SH-SY5Y (cell line): ENCODE measurements at regions not wholly inside any gene's neighbourhood (a gene's known extent, or its start where the extent isn't known, plus 50 kb on each side); places are given as distances from the start of the nearest gene placed in this dataset.

Source experiments
- GATA2 ChIP-seq: IDR thresholded peaks from 2 replicates; pipeline ENCODE4 v1.6.1; 2011; ENCODE audit warnings: mild to moderate bottlenecking, low read depth, low read length
- GATA3 ChIP-seq: IDR thresholded peaks from 2 replicates; pipeline ENCODE4 v1.6.1; 2011; ENCODE audit warnings: low read depth, mild to moderate bottlenecking, low read length, moderate library complexity

DNA sequence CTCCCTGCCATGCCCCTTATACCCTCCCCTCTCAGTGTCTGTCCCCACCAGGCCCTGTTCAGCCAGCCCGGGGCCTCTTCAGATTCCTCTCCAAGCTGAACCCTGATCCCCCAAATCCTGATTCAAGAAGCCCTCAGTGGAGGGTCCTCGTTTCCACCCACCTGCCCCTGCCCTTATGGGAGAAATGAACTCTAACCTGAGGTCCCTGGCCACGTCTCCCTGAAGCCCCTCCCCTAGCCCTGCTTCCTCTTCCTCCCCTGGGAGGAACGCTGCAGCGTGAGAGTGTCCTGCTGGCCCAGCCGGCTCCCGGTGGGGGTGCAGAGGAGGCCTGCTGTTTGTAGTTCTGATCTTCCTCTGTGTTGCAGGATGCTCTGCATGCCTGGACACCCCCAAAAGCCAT is 56.7 kb upstream of the GLI2 start:
- TF ChIP-seq GATA3 (no peak), GATA2 (no peak)

GRCh38 chr2:120679526-120679925 is 56.1 kb upstream of the GLI2 start:
- no peak for TF ChIP-seq GATA2
- no peak for TF ChIP-seq GATA3

DNA sequence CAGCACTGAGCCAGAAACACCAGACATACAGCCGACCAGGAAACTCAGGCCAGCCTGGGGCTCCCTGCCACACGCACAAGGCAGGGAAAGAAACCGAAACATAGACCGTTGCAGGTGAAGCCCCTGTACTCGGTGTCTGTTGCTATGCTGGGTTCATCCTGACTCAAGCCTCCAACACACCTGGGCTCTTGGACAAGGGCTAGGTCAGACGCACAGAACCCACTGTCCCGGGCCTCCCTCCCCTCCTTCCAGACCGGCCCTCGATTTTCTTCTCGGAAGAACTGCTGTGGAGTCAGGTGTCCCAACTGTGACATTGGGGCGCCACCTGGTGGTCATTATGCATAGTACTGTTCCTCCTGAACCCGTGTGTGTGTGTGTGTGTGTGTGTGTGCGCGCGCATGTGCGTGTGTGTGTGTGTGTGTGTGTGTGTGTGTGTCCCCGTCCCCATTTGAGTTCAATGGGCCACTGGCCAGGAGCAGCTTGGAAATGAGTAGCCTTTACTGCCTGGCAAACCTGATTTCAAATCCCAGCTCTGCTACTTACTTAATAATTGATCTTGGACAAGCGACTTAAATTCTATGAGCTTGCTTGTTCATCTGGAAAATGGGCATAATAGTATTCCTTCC is 55.4 kb upstream of the GLI2 start:
- TF ChIP-seq GATA3 (no peak), GATA2 (no peak)

DNA sequence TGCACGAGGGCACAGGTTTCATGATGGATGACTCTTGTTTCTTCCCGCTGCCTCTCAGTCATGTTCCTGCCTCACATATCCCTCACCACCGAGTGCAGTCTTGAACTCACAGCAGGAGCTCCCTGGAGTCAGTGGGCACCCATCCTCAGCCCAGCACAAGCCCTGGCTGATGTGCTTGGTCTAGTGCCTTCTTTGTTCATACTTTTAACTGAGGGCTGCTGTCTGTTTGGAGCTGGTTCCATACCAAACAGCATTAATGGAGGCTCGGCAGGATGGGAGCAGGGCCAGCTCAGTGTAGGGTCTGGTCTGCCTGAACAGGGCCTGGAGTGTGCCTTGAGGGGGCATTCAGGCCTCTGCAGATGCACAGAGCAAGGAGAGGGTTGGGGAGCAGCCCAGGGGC is 54.5 kb upstream of the GLI2 start:
- no peak for TF ChIP-seq GATA3
- TF ChIP-seq GATA2 = no peak

DNA sequence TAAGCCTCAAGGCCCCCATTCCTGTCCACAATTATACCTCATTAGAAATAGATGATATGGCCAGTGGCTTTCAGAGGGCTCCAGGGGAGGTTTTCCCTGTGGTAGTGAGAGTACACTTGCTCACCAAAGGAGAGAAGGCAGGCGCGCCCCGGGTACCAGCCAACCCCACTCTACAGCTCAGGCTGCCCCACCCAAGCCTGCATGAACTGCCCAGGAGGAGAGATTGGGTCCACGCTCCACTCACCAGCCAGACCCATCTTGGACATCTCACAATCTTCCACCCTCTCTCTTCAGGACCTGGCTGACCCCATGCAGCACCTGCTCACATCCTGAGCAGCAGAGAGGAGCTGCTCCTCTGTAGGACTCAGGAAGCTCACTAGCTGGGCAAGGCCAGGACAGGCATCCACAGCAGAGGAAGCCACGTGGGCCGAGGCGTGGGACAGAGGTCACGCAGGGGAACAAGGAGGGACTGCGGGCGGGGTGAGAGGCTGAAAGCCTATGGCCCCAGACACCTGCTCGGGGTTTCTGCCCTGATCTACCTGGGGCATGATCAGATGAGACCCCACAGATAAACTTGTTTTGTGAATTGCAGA is 53.9 kb upstream of the GLI2 start:
- TF ChIP-seq GATA2 = no peak
- no peak for TF ChIP-seq GATA3

- TF ChIP-seq GATA2 = no peak
- TF ChIP-seq GATA3 = no peak
These were observed 53.0 kb upstream of the GLI2 start for GRCh38 chr2:120682654-120683053.

- no peak for TF ChIP-seq GATA2
- TF ChIP-seq GATA3 = no peak
These were observed 52.6 kb upstream of the GLI2 start for GRCh38 chr2:120683081-120683480.

- TF ChIP-seq GATA3 (no peak), GATA2 (no peak)
These were observed 52.0 kb upstream of the GLI2 start for GRCh38 chr2:120683701-120684100.

DNA sequence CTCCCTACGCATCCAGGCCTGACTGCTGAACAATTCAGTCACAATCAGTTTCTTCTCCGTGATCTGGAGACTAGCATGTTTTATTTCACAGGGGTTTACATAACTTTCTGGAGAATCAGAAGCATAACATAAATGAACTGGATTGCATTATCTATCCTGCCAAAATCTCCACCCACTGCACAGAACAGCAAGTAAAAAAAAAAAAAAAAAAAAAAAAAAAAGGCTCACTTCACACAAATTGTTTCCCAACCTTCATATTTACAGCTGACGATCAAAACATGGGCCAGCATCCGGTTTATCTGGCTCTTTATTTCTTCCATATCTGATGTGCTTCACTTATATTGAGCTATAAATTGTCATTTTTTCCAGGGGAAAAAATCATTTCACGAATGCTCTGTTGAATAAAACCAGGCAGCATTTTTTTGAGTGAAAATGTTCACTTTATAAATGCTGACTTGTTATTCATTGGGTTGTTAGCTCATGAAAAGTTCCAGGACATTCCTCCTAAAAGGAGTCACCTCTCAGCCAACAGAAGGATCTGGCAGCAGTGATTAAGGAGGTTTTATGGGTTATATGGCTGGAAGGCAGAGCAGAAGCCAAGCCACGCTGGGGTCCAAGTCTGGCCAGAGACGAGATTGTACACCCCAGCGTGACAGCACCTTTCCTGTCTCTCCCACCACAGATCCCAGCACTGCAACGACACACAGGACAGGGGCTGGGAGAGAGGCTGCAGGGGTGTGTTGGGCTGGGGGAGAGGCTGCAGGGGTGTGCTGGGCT is 51.2 kb upstream of the GLI2 start:
- TF ChIP-seq GATA2 (no peak), GATA3 (no peak)

DNA sequence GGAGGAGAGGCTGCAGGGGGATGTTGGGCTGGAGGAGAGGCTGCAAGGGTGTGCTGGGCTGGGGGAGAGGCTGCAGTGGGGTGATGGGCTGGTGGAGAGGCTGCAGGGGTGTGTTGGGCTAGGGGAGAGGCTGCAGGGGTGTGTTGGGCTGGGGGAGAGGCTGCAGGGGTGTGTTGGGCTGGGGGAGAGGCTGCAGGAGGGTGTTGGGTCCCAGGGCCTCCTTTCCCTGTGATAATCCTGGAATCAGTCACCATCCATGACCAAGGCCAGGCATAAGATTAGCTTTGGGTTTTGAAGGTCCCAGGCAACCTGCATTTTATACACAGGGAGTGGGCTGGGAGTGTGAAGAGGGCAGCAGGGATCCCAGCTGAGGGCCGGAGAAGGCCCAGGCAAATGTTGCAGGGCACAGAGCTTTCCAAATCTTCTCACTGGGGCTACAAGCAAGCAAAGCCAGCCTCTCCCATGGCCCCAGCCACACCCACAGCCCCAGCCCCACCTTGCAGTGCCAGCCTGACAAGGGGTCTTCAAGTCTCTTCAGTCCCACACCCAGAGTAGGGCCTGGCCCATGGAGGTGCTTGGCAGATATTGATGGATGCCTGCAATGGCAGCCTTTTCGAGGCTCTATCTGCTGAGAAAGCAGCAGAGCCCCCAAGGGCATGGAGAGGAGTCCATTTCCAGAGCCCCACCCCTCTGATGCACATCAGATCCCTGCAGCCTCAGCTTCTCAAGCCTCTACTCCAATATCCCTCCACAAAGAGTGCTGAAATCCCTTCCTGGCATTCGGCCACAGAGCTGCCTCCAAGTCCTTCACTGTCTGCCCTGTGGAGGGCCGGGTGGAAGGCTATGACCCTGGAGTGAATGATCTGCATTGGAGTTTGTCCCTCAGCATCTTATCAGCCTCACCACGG is 50.3 kb upstream of the GLI2 start:
- no peak for TF ChIP-seq GATA3
